ENCODE measurements at regions not wholly inside any gene's neighbourhood (a gene's known extent, or its start where the extent isn't known, plus 50 kb on each side); places are given as distances from the start of the nearest gene placed in this dataset.

- no peak overlapping the region for H3K4me3 ChIP-seq (ENCODE audit: low read length)
- WGBS (ENCODE audit: insufficient coverage) = 87% methylated on average over 11 of the region's 11 CpGs
- no peak overlapping the region for H3K27ac ChIP-seq (ENCODE audit: low read length)
- H3K27me3 Mint-ChIP-seq (ENCODE audit: low read depth in 2 of 2) = no peaks in the 10 kb centered on the region
- no peaks in the 10 kb centered on the region for H3K4me1 ChIP-seq (ENCODE audit: control insufficient read depth, insufficient read depth, low read length)
- no peak overlapping the region for H3K4me3 Mint-ChIP-seq
- H3K36me3 Mint-ChIP-seq = no peaks in the 10 kb centered on the region
- H3K9me3 ChIP-seq (ENCODE audit: control insufficient read depth, insufficient read depth, low read length) = no peaks in the 10 kb centered on the region
- no peak for ATAC-seq
- H3K36me3 ChIP-seq (ENCODE audit: control insufficient read depth, insufficient read depth, low read length) = no peaks in the 10 kb centered on the region
- no peaks in the 10 kb centered on the region for H3K27me3 ChIP-seq (ENCODE audit: control insufficient read depth, insufficient read depth, low read length)
- intact Hi-C loops (cut with micrococcal nuclease) = no loop called here
- no peak for DNase-seq
- no peak overlapping the region for H3K27ac Mint-ChIP-seq
- no peak for TF ChIP-seq CTCF (IDR thresholded peaks at IDR 0.05)
- H3K4me1 Mint-ChIP-seq = no peaks in the 10 kb centered on the region
- peaks cover 4 to 7% of the 10 kb centered on the region in 2 donors for H3K9me3 Mint-ChIP-seq
These were observed 318.6 kb upstream of the FAR2 start for GRCh38 chr12:28830491-28830890.

GRCh38 chr12:28844718-28845117 is 304.4 kb upstream of the FAR2 start:
- H3K27ac Mint-ChIP-seq = no peak overlapping the region
- no peak overlapping the region for H3K4me3 Mint-ChIP-seq
- Histone ChIP-seq H3K27ac (ENCODE audit: low read length) (no peak overlapping the region), H3K4me3 (ENCODE audit: low read length) (no peak overlapping the region), H3K4me1 (ENCODE audit: control insufficient read depth, insufficient read depth, low read length) (no peaks in the 10 kb centered on the region), H3K9me3 (ENCODE audit: control insufficient read depth, insufficient read depth, low read length) (no peaks in the 10 kb centered on the region), H3K36me3 (ENCODE audit: control insufficient read depth, insufficient read depth, low read length) (no peaks in the 10 kb centered on the region), H3K27me3 (ENCODE audit: control insufficient read depth, insufficient read depth, low read length) (no peaks in the 10 kb centered on the region)
- DNase-seq (no peak), ATAC-seq (no peak)
- TF ChIP-seq CTCF (IDR thresholded peaks at IDR 0.05) = no peak
- 60% methylated on average over 1 of the region's 2 CpGs for WGBS (ENCODE audit: insufficient coverage)
- H3K36me3 Mint-ChIP-seq = peaks cover 8% of the 10 kb centered on the region
- H3K4me1 Mint-ChIP-seq = no peaks in the 10 kb centered on the region
- no peaks in the 10 kb centered on the region for H3K27me3 Mint-ChIP-seq (ENCODE audit: low read depth in 2 of 2)
- peaks cover 10% of the 10 kb centered on the region in 2 donors for H3K9me3 Mint-ChIP-seq
- intact Hi-C loops (cut with micrococcal nuclease) = no loop called here

GRCh38 chr12:28851781-28852180 is 297.3 kb upstream of the FAR2 start:
- no peaks in the 10 kb centered on the region for H3K4me1 ChIP-seq (ENCODE audit: control insufficient read depth, insufficient read depth, low read length)
- Mint-ChIP-seq H3K27ac (no peak overlapping the region), H3K4me1 (no peaks in the 10 kb centered on the region), H3K4me3 (no peak overlapping the region), H3K36me3 (peaks cover 8% of the 10 kb centered on the region), H3K27me3 (ENCODE audit: low read depth in 2 of 2) (no peaks in the 10 kb centered on the region), H3K9me3 (peaks cover 7 to 12% of the 10 kb centered on the region in 2 donors)
- intact Hi-C loops (cut with micrococcal nuclease) = no loop called here
- WGBS (ENCODE audit: insufficient coverage) = 62% methylated on average over 4 of the region's 6 CpGs
- H3K9me3 ChIP-seq (ENCODE audit: control insufficient read depth, insufficient read depth, low read length) = no peaks in the 10 kb centered on the region
- H3K27ac ChIP-seq (ENCODE audit: low read length) = no peak overlapping the region
- H3K27me3 ChIP-seq (ENCODE audit: control insufficient read depth, insufficient read depth, low read length) = no peaks in the 10 kb centered on the region
- H3K36me3 ChIP-seq (ENCODE audit: control insufficient read depth, insufficient read depth, low read length) = no peaks in the 10 kb centered on the region
- ATAC-seq (no peak), DNase-seq (no peak)
- TF ChIP-seq CTCF (IDR thresholded peaks at IDR 0.05) = no peak
- no peak overlapping the region for H3K4me3 ChIP-seq (ENCODE audit: low read length)

- DNase-seq (no peak), ATAC-seq (no peak)
- no peaks in the 10 kb centered on the region for H3K27me3 ChIP-seq (ENCODE audit: control insufficient read depth, insufficient read depth, low read length)
- H3K4me3 Mint-ChIP-seq = no peak overlapping the region
- H3K4me1 ChIP-seq (ENCODE audit: control insufficient read depth, insufficient read depth, low read length) = no peaks in the 10 kb centered on the region
- H3K36me3 ChIP-seq (ENCODE audit: control insufficient read depth, insufficient read depth, low read length) = no peaks in the 10 kb centered on the region
- intact Hi-C loops (cut with micrococcal nuclease) = no loop called here
- no peaks in the 10 kb centered on the region for H3K36me3 Mint-ChIP-seq
- peaks cover 0 to 7% of the 10 kb centered on the region in 2 donors for H3K9me3 Mint-ChIP-seq
- WGBS (ENCODE audit: insufficient coverage) = 57% methylated on average over 2 of the region's 4 CpGs
- H3K27ac ChIP-seq (ENCODE audit: low read length) = no peak overlapping the region
- H3K27ac Mint-ChIP-seq = no peak overlapping the region
- H3K9me3 ChIP-seq (ENCODE audit: control insufficient read depth, insufficient read depth, low read length) = no peaks in the 10 kb centered on the region
- TF ChIP-seq CTCF (IDR thresholded peaks at IDR 0.05) = no peak
- no peaks in the 10 kb centered on the region for H3K4me1 Mint-ChIP-seq
- no peak overlapping the region for H3K4me3 ChIP-seq (ENCODE audit: low read length)
- H3K27me3 Mint-ChIP-seq (ENCODE audit: low read depth in 2 of 2) = no peaks in the 10 kb centered on the region
These were observed 293.2 kb upstream of the FAR2 start for GRCh38 chr12:28855761-28856310.

Measured in natural killer cell (primary cell).